ENCODE measurements at regions not wholly inside any gene's neighbourhood (a gene's known extent, or its start where the extent isn't known, plus 50 kb on each side); places are given as distances from the start of the nearest gene placed in this dataset.

DNA sequence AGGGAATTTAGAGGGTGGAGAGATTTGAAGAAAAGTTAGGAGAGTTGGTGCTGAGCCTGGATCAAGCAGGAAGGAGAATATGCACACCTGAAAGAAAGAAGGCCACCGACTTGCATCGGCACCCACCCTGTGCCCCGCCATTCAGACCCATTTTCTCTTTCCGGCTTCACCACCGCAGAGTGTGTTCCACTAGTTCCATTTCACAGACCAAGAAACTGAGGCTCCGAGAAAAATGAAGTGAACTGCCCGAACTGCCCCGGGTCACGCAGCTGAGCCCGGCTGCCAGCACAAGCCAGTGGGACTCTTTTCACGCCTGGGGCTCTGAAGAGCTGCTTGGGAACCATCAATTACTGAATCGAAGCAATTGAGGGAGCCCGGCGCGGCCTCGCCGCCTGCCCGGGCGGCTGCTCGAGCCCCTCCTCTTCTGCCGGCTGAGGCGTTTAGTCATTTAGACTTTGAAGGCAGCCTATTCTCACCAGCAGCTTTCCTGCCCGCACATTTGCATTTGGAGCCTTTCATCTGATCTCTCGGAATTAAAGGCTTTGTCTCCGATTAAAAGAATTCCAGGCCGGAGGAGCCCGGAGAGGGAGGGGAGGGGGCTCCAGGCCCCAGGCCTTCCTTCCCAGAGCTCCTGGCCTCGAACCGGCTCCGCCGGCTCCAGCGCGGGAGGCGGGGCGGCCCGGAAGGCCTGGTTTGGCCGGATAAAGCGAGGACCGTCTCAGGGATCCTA is 140.2 kb upstream of the PJA1 start:
- TF ChIP-seq POLR2A (IDR thresholded peaks at IDR 0.05), result no peak
- TF ChIP-seq, protein P1, sequence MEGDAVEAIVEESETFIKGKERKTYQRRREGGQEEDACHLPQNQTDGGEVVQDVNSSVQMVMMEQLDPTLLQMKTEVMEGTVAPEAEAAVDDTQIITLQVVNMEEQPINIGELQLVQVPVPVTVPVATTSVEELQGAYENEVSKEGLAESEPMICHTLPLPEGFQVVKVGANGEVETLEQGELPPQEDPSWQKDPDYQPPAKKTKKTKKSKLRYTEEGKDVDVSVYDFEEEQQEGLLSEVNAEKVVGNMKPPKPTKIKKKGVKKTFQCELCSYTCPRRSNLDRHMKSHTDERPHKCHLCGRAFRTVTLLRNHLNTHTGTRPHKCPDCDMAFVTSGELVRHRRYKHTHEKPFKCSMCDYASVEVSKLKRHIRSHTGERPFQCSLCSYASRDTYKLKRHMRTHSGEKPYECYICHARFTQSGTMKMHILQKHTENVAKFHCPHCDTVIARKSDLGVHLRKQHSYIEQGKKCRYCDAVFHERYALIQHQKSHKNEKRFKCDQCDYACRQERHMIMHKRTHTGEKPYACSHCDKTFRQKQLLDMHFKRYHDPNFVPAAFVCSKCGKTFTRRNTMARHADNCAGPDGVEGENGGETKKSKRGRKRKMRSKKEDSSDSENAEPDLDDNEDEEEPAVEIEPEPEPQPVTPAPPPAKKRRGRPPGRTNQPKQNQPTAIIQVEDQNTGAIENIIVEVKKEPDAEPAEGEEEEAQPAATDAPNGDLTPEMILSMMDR (IDR thresholded peaks at IDR 0.05), result no peak
